ENCODE measurements at regions not wholly inside any gene's neighbourhood (a gene's known extent, or its start where the extent isn't known, plus 50 kb on each side); places are given as distances from the start of the nearest gene placed in this dataset.

GRCh38 chr5:73292816-73293459 is 119.9 kb downstream of the TMEM174 start:
- ATAC-seq (no peak), DNase-seq (no peak)
- Mint-ChIP-seq H3K9me3 (no peaks in the 10 kb centered on the region), H3K4me1 (ENCODE audit: low read depth) (no peaks in the 10 kb centered on the region), H3K27ac (no peak overlapping the region), H3K27me3 (peaks cover 67% of the 10 kb centered on the region), H3K4me3 (no peak overlapping the region), H3K36me3 (ENCODE audit: low read depth) (no peaks in the 10 kb centered on the region)
- intact Hi-C loops (cut with micrococcal nuclease): no loop called here
- POLR2A ChIA-PET: no interaction called here
- TF ChIP-seq CTCF (IDR thresholded peaks at IDR 0.05): no peak
- CTCF ChIA-PET: no interaction called here

- Mint-ChIP-seq H3K9me3 (peaks cover 5% of the 10 kb centered on the region), H3K27me3 (peaks cover 60% of the 10 kb centered on the region), H3K27ac (no peak overlapping the region), H3K4me3 (no peak overlapping the region), H3K36me3 (ENCODE audit: low read depth) (no peaks in the 10 kb centered on the region), H3K4me1 (ENCODE audit: low read depth) (no peaks in the 10 kb centered on the region)
- DNase-seq (no peak), ATAC-seq (no peak)
- ChIA-PET POLR2A (interaction anchor here (1.1 kb wide), 1 partner anchor 156 kb away, joined by 4 read pairs; the partner anchor contains the start of gene FOXD1), CTCF (interaction anchor here (1.0 to 1.4 kb wide), 2 partner anchors 20 to 76 kb away, joined by 3 to 8 read pairs; no protein-coding TSS in a partner anchor)
- intact Hi-C loops (cut with micrococcal nuclease): no loop called here
- TF ChIP-seq CTCF (IDR thresholded peaks at IDR 0.05): no peak
These were observed 118.9 kb downstream of the TMEM174 start for GRCh38 chr5:73291873-73292272.

- intact Hi-C loops (cut with micrococcal nuclease): no loop called here
- POLR2A ChIA-PET: no interaction called here
- Mint-ChIP-seq H3K27ac (no peak overlapping the region), H3K4me1 (ENCODE audit: low read depth) (no peaks in the 10 kb centered on the region), H3K9me3 (peaks cover 5% of the 10 kb centered on the region), H3K36me3 (ENCODE audit: low read depth) (no peaks in the 10 kb centered on the region), H3K27me3 (peaks cover 50% of the 10 kb centered on the region), H3K4me3 (no peak overlapping the region)
- CTCF ChIA-PET: no interaction called here
- DNase-seq (no peak), ATAC-seq (no peak)
- TF ChIP-seq CTCF (IDR thresholded peaks at IDR 0.05): no peak
These were observed 117.2 kb downstream of the TMEM174 start for GRCh38 chr5:73290242-73290641.

- DNase-seq: no peak
- no peak for TF ChIP-seq CTCF (IDR thresholded peaks at IDR 0.05)
- H3K4me1 Mint-ChIP-seq (ENCODE audit: low read depth): no peaks in the 10 kb centered on the region
- peaks cover 47% of the 10 kb centered on the region for H3K27me3 Mint-ChIP-seq
- POLR2A ChIA-PET: no interaction called here
- H3K36me3 Mint-ChIP-seq (ENCODE audit: low read depth): no peaks in the 10 kb centered on the region
- CTCF ChIA-PET: no interaction called here
- ATAC-seq: no peak
- no peak overlapping the region for H3K27ac Mint-ChIP-seq
- intact Hi-C loops (cut with micrococcal nuclease): no loop called here
- H3K4me3 Mint-ChIP-seq: no peak overlapping the region
- peaks cover 5% of the 10 kb centered on the region for H3K9me3 Mint-ChIP-seq
These were observed 116.1 kb downstream of the TMEM174 start for GRCh38 chr5:73288803-73289720.

- ATAC-seq (no peak), DNase-seq (no peak)
- Mint-ChIP-seq H3K9me3 (peaks cover 5% of the 10 kb centered on the region), H3K27ac (no peak overlapping the region), H3K4me3 (no peak overlapping the region), H3K36me3 (ENCODE audit: low read depth) (no peaks in the 10 kb centered on the region), H3K27me3 (peaks cover 50% of the 10 kb centered on the region), H3K4me1 (ENCODE audit: low read depth) (no peaks in the 10 kb centered on the region)
- no peak for TF ChIP-seq CTCF (IDR thresholded peaks at IDR 0.05)
- intact Hi-C loops (cut with micrococcal nuclease): no loop called here
- ChIA-PET POLR2A (no interaction called here), CTCF (no interaction called here)
These were observed 113.9 kb downstream of the TMEM174 start for GRCh38 chr5:73286896-73287295.
